ENCODE measurements at regions not wholly inside any gene's neighbourhood (a gene's known extent, or its start where the extent isn't known, plus 50 kb on each side); places are given as distances from the start of the nearest gene placed in this dataset.
"Not testable (repeated sequence)": the region's sequence is repeated elsewhere in the genome, so short reads cannot be mapped to it uniquely, and the experiment has no call there.

DNA sequence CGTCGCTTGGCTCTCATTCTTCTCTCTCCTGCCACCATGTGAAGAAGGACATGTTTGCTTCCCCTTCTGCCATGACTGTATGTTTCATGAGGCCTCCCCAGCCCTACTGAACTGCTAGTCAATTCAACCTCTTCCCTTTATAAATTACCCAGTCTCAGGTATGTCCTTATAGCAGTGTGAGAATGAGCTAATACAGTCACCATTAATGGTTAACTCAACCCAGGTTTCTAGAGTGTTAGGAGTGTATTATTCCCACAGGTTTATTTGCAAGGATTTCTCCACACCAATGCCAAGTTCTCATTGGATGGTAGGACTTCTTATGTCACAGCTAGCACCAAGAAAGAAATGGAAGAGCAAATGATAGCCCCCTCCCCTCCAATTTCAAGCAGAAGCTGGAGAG, 71.9 kb downstream of the DYNAP start:
- no peak for DNase-seq (ENCODE audit: low read depth in 1 of 2, low spot score in 1 of 2)
- no peak for TF ChIP-seq JUND (IDR thresholded peaks at IDR 0.05; ENCODE audit: low read depth)
- in situ Hi-C loops (cut with HindIII; ENCODE audit: low pct_unique_long_range_greater_than_20kb, low sequenced_read_pairs) = no loop called here

DNA sequence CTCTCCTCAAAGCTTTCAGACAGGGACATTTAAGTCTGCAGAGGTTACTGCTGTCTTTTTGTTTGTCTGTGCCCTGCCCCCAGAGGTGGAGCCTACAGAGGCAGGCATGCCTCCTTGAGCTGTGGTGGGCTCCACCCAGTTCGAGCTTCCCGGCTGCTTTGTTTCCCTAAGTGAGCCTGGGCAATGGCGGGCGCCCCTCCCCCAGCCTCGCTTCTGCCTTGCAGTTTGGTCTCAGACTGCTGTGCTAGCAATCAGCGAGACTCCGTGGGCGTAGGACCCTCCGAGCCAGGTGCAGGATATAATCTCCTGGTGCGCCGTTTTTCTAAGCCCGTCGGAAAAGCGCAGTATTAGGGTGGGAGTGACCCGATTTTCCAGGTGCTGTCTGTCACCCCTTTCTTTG, 78.7 kb downstream of the DYNAP start:
- DNase-seq (ENCODE audit: low read depth in 1 of 2, low spot score in 1 of 2); in situ Hi-C loops (cut with HindIII; ENCODE audit: low pct_unique_long_range_greater_than_20kb, low sequenced_read_pairs): not testable (repeated sequence)

DNA sequence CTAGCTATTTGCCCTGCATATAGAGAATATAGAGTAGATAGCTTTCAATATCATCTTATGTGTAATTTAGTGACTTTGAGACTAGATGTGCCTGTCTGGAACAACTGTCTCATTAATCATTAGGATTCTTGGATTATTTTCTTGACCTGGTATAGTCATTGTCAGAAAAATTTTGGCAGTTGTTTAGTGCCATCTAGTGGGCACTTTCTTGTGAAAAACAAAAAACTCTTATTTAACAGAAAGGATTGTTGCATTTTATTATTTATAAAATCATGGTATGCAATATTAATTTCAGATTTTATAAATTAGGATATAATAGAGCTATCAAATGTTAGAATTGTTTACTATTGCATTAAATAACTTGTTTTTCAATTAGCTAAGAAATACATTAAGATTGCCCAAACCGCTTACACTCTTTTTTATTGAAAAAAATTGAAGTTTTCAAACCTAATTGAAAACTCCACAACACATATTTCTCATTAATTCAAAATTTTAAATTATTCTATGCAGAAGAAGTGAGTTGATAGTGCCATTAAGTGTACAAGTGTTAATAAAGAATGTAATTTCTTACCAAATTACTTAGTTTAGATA, 80.3 kb downstream of the DYNAP start:
- TF ChIP-seq JUND (IDR thresholded peaks at IDR 0.05; ENCODE audit: low read depth) = no peak
- DNase-seq (ENCODE audit: low read depth in 1 of 2, low spot score in 1 of 2) = peak in 1 of 2 experiments; percentile 45
- in situ Hi-C loops (cut with HindIII; ENCODE audit: low pct_unique_long_range_greater_than_20kb, low sequenced_read_pairs) = no loop called here

DNA sequence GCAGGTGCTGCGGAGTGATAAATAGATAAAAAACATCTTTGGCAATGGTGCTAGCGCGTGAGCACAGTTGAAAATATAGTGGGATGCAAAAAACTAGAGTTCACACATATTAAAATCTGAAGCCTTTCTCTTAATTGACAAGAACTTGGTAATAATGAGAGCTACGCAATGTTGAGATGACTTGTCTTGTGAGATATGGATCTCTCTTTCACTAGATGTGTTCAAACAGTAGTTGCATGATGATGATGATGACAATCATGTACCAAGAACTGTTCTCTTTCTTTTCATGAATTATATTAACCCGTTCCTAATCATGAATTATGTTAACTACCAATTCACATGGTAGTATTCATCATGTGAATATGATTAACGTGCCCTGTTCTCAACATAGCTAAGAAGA, 81.1 kb downstream of the DYNAP start:
- TF ChIP-seq JUND (IDR thresholded peaks at IDR 0.05; ENCODE audit: low read depth) = no peak
- in situ Hi-C loops (cut with HindIII; ENCODE audit: low pct_unique_long_range_greater_than_20kb, low sequenced_read_pairs) = no loop called here
- DNase-seq (ENCODE audit: low read depth in 1 of 2, low spot score in 1 of 2) = no peak

DNA sequence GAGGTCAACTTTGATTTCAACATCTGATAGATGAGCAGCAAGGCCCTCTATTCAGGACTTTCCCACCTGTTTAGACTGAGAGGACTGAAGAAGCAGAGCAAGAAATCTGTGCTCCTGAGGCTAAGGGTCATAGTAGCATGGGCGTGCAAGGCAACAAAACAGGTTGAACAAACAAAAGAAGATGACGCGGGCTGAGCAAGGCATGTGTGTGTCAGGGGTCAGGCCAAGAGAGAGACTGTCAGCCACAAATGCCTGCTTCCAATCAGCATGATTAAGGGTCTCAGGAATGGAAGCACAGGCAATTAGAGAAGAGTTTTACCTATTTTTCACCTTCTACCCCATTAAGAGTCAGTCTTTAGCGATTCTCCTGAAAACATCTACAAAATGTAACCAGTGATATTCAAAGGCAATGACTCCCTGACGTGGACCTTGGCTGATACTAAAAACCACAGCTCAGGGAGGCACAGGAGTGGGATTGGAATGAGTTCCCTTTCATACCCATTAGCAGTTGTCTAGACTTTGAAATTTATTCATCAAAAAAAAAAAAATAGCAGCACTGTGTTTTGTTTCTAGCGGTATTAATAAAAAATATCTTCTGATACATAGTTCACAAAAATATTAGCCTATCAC, 81.9 kb downstream of the DYNAP start:
- TF ChIP-seq JUND (IDR thresholded peaks at IDR 0.05; ENCODE audit: low read depth) = no peak
- in situ Hi-C loops (cut with HindIII; ENCODE audit: low pct_unique_long_range_greater_than_20kb, low sequenced_read_pairs) = no loop called here
- no peak for DNase-seq (ENCODE audit: low read depth in 1 of 2, low spot score in 1 of 2)

DNA sequence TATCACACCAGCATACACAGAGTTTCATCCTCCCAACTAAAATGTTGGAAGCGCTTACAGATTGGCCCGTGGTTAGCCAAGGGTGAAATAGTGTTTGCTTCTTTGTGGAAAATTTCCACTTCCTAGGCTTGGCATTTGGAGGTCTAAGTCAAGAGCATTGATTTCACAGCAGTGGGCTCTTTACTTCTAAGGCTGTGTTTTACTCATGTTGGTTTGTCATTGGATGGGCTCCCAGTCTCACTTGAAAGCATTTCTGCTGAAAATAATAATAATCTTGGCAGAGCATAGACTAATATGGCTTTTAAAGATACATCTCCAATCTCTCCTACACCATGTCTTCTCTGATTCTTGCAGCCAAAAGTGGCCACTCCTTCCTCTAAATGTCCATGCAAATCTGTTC, 82.9 kb downstream of the DYNAP start:
- in situ Hi-C loops (cut with HindIII; ENCODE audit: low pct_unique_long_range_greater_than_20kb, low sequenced_read_pairs) = no loop called here
- no peak for TF ChIP-seq JUND (IDR thresholded peaks at IDR 0.05; ENCODE audit: low read depth)
- DNase-seq (ENCODE audit: low read depth in 1 of 2, low spot score in 1 of 2) = no peak

DNA sequence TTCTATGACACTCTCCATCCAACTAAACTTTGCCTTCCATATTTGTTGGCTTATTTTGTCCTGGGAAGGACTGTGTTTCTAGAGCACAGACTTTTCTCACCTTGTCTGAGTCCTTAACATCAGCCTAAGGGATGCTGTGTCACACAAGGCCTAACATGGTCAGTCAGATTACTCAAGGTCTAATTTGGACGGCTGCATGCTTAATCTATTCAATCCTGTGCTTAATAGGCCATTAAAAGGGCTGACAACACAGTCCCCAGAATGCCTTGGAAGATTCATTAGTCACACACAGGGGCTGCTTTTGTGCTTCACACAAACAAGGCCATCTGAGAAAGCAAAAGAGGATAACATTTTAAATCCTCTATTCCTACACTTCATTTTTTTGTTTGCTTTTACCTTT, 84.0 kb downstream of the DYNAP start:
- TF ChIP-seq JUND (IDR thresholded peaks at IDR 0.05; ENCODE audit: low read depth) = no peak
- DNase-seq (ENCODE audit: low read depth in 1 of 2, low spot score in 1 of 2) = no peak
- in situ Hi-C loops (cut with HindIII; ENCODE audit: low pct_unique_long_range_greater_than_20kb, low sequenced_read_pairs) = no loop called here

DNA sequence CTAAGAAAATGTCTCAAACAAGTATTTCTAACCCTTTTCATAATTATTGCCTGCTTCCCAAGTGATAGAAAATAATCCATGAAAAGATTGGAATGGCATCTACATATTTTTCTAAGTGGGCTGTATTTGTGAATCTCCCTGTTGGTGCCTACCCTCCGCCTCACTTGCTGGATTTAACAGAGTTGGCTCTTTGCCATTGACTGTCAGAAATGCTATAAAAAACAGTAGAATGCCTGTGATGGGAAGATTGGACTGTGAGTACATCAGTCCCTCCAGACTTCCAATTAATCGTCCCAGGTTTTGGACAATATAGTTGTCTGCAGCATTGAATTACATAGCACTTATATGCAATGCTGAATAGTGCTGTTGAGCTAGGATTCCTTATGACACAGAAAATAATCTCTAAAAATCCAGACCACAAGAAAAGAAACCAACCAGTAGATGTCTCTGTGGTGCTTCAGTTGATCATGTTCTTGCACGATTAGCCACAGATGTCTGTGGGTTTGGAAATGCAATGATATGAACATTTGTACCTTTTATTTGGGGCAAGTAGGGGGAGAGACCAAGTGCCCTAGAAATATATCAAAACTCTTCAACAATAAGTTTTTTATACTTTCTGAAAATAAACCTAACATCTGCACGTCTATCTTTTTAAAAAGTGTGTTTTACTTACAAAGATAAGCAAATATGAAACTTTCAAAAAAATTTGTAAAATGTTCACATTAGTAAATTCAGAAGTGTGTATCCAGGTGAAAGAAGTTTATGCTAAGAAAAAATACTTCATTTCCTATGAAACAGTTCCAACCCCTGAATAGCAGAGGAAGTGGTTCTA, 88.5 kb downstream of the DYNAP start:
- TF ChIP-seq JUND (IDR thresholded peaks at IDR 0.05; ENCODE audit: low read depth) = no peak
- DNase-seq (ENCODE audit: low read depth in 1 of 2, low spot score in 1 of 2) = peak; percentile 28 to 81
- in situ Hi-C loops (cut with HindIII; ENCODE audit: low pct_unique_long_range_greater_than_20kb, low sequenced_read_pairs) = no loop called here

DNA sequence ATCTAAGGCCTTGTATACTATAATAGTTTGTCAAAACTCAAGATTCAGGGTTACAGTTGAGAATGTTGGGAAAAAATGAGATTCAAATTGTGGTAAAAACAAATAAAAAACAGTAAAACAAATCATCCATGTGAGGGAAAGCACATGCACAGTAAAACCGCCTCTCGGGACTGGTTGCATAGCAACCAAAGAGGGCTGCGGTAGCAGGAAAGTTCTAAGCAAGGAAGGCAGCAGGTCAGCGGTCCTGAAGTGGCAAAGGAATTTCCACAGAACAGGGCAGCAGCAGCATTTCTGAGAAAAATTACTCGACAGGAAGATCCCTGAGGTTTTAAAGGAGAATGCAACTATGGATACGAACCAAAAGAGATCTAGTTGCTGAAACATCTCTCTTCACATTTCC, 93.7 kb downstream of the DYNAP start:
- in situ Hi-C loops (cut with HindIII; ENCODE audit: low pct_unique_long_range_greater_than_20kb, low sequenced_read_pairs) = no loop called here
- DNase-seq (ENCODE audit: low read depth in 1 of 2, low spot score in 1 of 2) = no peak
- no peak for TF ChIP-seq JUND (IDR thresholded peaks at IDR 0.05; ENCODE audit: low read depth)

DNA sequence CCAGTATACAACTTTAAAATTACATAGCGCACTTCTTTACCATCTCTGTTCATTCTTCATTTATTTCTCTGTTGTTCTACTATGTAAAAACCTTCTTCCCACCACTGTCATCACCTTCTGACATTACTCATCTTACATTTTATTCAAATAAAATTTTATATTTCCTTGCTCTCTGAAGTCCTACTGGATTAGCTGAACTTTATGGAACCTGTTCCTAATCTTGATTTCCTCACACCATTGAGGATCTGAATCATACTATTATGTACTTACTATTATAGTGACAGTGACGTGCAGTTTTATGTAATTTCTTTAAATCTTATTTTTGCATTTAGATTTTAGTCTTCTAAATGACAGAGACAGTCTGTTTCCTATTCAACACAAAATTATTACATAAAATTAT, 98.3 kb downstream of the DYNAP start:
- no peak for TF ChIP-seq JUND (IDR thresholded peaks at IDR 0.05; ENCODE audit: low read depth)
- DNase-seq (ENCODE audit: low read depth in 1 of 2, low spot score in 1 of 2) = no peak
- in situ Hi-C loops (cut with HindIII; ENCODE audit: low pct_unique_long_range_greater_than_20kb, low sequenced_read_pairs) = no loop called here

DNA sequence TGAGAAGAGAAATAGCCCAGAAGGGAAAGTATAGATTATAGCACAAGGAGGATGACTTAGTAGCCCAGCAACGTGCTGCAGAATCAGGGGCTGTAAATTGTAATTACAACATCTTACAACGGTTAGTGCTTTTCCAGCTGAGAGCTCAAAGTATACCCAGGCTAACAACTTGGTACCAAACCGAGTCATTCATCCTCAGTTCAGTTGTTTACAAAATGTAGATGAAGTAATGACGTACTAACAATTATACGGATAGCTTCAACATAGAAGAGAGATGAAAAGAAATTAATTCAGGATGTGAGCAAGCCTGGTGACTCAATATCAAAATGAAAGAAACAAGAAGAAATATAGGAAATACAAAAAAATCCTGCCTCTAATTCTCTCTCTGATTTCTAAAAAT, 99.2 kb downstream of the DYNAP start:
- in situ Hi-C loops (cut with HindIII; ENCODE audit: low pct_unique_long_range_greater_than_20kb, low sequenced_read_pairs) = no loop called here
- TF ChIP-seq JUND (IDR thresholded peaks at IDR 0.05; ENCODE audit: low read depth) = no peak
- no peak for DNase-seq (ENCODE audit: low read depth in 1 of 2, low spot score in 1 of 2)

DNA sequence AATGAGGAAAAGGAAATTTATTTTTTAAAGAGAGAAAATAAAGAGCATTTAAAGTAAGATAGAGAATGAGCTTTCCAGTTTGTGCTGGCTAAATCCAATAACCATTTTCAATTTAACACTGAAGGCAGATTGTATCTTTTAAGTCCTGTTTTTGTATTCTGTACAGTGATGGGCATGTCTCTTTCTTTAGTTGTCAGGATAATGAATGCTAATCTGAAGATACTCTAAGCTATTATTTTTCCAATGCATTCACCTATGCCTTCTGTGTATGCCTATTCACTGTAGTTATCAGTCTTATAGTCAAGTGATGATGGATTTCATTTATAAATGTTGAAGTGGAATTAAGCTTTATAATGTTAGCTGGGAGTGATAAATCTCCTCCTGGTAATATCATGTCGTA, 101.4 kb downstream of the DYNAP start:
- no peak for DNase-seq (ENCODE audit: low read depth in 1 of 2, low spot score in 1 of 2)
- no peak for TF ChIP-seq JUND (IDR thresholded peaks at IDR 0.05; ENCODE audit: low read depth)
- in situ Hi-C loops (cut with HindIII; ENCODE audit: low pct_unique_long_range_greater_than_20kb, low sequenced_read_pairs) = no loop called here

DNA sequence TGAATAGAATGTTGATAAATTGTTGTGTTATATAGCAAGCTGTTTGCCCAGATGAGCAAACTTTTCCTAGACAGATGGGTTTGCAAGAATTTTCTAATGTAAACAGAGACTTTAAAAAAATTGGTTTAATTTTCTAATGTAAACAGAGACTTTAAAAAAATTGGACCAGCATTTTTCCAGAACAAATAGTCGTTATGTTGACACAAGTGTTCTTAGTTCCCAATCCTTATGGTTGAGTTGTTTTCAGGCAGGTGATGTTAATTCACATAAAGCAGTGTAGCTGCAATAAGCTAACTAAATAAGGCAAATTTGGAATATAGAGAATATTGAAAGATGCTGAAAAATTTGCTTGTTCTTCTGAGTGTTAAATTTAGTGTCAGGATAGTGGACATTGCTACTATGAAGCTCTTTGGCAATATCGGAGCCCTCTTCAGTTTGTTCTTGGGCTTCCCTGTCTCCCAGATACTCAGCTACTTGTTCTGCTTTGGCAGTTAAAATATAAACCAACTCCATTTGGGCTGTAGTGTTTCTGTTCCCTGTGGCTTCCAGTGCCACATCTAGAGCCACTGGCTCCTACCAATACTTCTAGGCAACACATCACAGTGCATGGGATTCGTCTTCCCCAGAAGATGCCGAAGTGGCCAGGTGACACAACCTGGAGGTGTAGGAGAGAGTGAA, 105.7 kb downstream of the DYNAP start:
- no peak for DNase-seq (ENCODE audit: low read depth in 1 of 2, low spot score in 1 of 2)
- no peak for TF ChIP-seq JUND (IDR thresholded peaks at IDR 0.05; ENCODE audit: low read depth)
- in situ Hi-C loops (cut with HindIII; ENCODE audit: low pct_unique_long_range_greater_than_20kb, low sequenced_read_pairs) = no loop called here
